ENCODE measurements at regions not wholly inside any gene's neighbourhood (a gene's known extent, or its start where the extent isn't known, plus 50 kb on each side); places are given as distances from the start of the nearest gene placed in this dataset.
"Not testable (repeated sequence)": the region's sequence is repeated elsewhere in the genome, so short reads cannot be mapped to it uniquely, and the experiment has no call there.

GRCh38 chr7:79975986-79976710 lies 158.5 kb upstream of the GNAI1 start:
- TF ChIP-seq, protein P1, sequence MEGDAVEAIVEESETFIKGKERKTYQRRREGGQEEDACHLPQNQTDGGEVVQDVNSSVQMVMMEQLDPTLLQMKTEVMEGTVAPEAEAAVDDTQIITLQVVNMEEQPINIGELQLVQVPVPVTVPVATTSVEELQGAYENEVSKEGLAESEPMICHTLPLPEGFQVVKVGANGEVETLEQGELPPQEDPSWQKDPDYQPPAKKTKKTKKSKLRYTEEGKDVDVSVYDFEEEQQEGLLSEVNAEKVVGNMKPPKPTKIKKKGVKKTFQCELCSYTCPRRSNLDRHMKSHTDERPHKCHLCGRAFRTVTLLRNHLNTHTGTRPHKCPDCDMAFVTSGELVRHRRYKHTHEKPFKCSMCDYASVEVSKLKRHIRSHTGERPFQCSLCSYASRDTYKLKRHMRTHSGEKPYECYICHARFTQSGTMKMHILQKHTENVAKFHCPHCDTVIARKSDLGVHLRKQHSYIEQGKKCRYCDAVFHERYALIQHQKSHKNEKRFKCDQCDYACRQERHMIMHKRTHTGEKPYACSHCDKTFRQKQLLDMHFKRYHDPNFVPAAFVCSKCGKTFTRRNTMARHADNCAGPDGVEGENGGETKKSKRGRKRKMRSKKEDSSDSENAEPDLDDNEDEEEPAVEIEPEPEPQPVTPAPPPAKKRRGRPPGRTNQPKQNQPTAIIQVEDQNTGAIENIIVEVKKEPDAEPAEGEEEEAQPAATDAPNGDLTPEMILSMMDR (IDR thresholded peaks at IDR 0.05), result not testable (repeated sequence)
- not testable (repeated sequence) for TF ChIP-seq POLR2A (IDR thresholded peaks at IDR 0.05)
